ENCODE measurements at regions not wholly inside any gene's neighbourhood (a gene's known extent, or its start where the extent isn't known, plus 50 kb on each side); places are given as distances from the start of the nearest gene placed in this dataset.

DNA sequence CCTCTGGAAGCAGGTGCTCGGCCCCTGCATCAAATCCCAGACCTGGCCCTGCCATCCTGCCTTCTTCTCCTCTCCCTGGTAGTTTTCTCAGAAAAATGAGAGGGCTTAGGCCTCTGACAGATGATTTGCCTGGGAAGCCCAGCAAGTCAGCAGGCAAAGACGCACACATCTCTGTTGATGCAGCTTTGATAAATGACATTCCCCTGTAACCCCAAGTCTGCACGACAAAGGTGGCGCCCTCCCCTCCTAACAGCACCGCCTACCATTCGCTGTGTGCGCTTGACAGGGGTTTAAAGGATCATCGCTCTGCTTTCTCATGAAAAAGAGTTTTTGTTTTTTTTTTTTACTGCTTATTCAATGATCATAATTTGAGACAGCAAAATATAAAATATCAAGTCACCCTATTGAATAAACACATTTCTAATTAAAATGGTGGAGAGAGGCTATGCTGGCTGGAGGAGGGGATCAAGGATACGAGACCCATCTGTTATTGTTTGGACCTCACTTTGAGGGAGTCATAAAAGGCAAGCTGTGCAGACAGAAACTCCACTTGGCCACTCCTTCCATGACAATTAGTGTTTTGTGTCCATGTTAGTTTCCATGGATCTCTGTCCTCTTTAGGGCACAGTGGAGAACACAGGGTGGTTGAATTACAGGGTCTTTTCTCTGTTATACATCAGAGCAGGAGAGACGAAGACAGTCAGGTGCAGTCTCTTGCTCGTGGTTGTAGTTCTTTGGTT, 126.1 kb downstream of the FGF9 start:
- no peak for ATAC-seq
- H3K9ac ChIP-seq (ENCODE audit: low read length): no peak overlapping the region
- no peak overlapping the region for H3K4me3 ChIP-seq (replicated peaks in 1 of 2; ENCODE audit: low read depth in 1 of 2, low read length in 2 of 2)
- H3K4me1 ChIP-seq (ENCODE audit: control insufficient read depth in 1 of 2, insufficient read depth in 2 of 2, low read length in 2 of 2): no peaks in the 10 kb centered on the region
- H3K9me2 ChIP-seq (ENCODE audit: insufficient read depth): no peaks in the 10 kb centered on the region
- no peak overlapping the region for H3K27ac ChIP-seq (ENCODE audit: low read depth, low read length)
- H3K79me2 ChIP-seq (ENCODE audit: insufficient read depth, low read length): no peaks in the 10 kb centered on the region
- H3K36me3 ChIP-seq (ENCODE audit: control insufficient read depth in 1 of 2, insufficient read depth in 2 of 2, low read length in 2 of 2): no peaks in the 10 kb centered on the region
- no peaks in the 10 kb centered on the region for H3K9me3 ChIP-seq (ENCODE audit: control insufficient read depth in 1 of 2, insufficient read depth in 1 of 2, low read depth in 1 of 2, low read length in 2 of 2)
- no peaks in the 10 kb centered on the region for H4K20me1 ChIP-seq (ENCODE audit: insufficient read depth)
- ChIA-PET POLR2A (no interaction called here), RAD21 (ENCODE audit: low non-redundant PET in 1 of 2, low total read pairs in 2 of 2, uncharacterized antibody in 2 of 2, unreplicated experiment in 2 of 2) (no interaction called here), CTCF (no interaction called here)
- no peak for DNase-seq (ENCODE audit: low read depth, low spot score)
- H3K4me2 ChIP-seq (ENCODE audit: low read length): no peak overlapping the region
- TF ChIP-seq SP1 (IDR thresholded peaks at IDR 0.05; ENCODE audit: low read depth): no peak
- TF ChIP-seq CEBPB (IDR thresholded peaks at IDR 0.05; ENCODE audit: low read depth): no peak
- no peak for TF ChIP-seq ELF1 (IDR thresholded peaks at IDR 0.05; ENCODE audit: borderline replicate concordance, low read depth)
- no peak for TF ChIP-seq EGR1 (IDR thresholded peaks at IDR 0.05; ENCODE audit: low read depth)
- TF ChIP-seq SIN3A (IDR thresholded peaks at IDR 0.05; ENCODE audit: low read depth): no peak
- no peak for TF ChIP-seq EZH2 (IDR thresholded peaks at IDR 0.05)
- TF ChIP-seq, protein P1, sequence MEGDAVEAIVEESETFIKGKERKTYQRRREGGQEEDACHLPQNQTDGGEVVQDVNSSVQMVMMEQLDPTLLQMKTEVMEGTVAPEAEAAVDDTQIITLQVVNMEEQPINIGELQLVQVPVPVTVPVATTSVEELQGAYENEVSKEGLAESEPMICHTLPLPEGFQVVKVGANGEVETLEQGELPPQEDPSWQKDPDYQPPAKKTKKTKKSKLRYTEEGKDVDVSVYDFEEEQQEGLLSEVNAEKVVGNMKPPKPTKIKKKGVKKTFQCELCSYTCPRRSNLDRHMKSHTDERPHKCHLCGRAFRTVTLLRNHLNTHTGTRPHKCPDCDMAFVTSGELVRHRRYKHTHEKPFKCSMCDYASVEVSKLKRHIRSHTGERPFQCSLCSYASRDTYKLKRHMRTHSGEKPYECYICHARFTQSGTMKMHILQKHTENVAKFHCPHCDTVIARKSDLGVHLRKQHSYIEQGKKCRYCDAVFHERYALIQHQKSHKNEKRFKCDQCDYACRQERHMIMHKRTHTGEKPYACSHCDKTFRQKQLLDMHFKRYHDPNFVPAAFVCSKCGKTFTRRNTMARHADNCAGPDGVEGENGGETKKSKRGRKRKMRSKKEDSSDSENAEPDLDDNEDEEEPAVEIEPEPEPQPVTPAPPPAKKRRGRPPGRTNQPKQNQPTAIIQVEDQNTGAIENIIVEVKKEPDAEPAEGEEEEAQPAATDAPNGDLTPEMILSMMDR (IDR thresholded peaks at IDR 0.05 in 2 of 3, conservative IDR thresholded peaks at IDR 0.05 in 1 of 3; ENCODE audit: borderline replicate concordance in 1 of 3, insufficient read depth in 1 of 3, low read depth in 2 of 3, low read length in 2 of 3): no peak
- TF ChIP-seq POLR2AphosphoS5 (IDR thresholded peaks at IDR 0.05; ENCODE audit: low read depth, low read length): no peak
- no peak for TF ChIP-seq YY1 (IDR thresholded peaks at IDR 0.05; ENCODE audit: extremely low read depth, insufficient replicate concordance, low read depth, low read length)
- no peaks in the 10 kb centered on the region for H3K27me3 ChIP-seq (ENCODE audit: insufficient read depth, low read length)
- intact Hi-C loops (cut with micrococcal nuclease): no loop called here
- no TSS peak for BruUV-seq (replicated peaks)
- no peak overlapping the region for H2AFZ ChIP-seq (ENCODE audit: low read depth, low read length, poor library complexity, severe bottlenecking)

Measured in HCT116 (cell line).